Putamen (tissue), 1 donor: ENCODE measurements at regions not wholly inside any gene's neighbourhood (a gene's known extent, or its start where the extent isn't known, plus 50 kb on each side); places are given as distances from the start of the nearest gene placed in this dataset.
"Not testable (repeated sequence)": the region's sequence is repeated elsewhere in the genome, so short reads cannot be mapped to it uniquely, and the experiment has no call there.

Experiments used
- DNase-seq: peaks from one replicate; pipeline ENCODE4 v3.0.0-alpha.2; 2016; ENCODE audit warnings: low spot score

DNA sequence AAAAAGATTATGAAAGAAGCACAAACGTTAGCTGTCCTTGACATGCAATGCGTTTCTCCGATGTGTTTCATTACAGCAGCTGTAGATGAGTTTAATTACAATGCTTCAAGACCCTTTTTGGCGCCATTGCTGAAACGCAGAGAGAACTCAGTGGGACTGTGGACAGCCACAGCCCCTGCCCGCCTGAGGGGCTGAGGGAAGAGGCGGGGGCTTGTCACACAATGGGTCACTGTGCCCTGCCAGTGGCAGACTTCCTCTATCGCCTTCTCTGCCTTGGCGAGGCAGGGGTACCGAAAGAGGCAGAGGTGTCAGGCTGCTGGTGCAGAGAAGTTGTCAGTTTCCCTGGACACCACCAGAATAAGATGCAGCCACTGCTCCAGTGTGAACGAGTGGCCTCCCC is 252.0 kb downstream of the NR2F2 start:
- DNase-seq, result no peak

- no peak for DNase-seq
Observed at GRCh38 chr15:96583671-96584070, 253.2 kb downstream of the NR2F2 start.

- no peak for DNase-seq
Observed at GRCh38 chr15:96585484-96586386, 255.2 kb downstream of the NR2F2 start.

- DNase-seq, result no peak
Observed at GRCh38 chr15:96586901-96587300, 256.4 kb downstream of the NR2F2 start.

DNA sequence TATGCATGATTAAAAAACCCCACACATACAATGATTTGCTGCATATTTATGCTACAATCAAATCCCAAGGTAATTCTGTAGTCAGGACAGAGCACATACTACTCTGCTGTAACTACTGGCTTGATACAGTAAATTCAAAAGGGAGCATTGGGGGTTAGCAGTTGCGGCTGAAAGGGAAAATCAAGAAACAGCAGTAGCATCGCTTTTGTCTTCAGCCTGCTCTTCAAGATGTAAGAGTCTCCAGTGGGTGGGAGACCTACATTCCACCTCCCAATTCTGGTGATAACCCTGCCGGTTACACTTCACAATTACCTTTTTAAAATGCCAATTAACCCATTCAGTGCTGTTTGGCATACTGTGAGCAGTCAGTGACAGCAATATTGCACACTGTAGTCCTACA is 259.4 kb downstream of the NR2F2 start:
- no peak for DNase-seq

GRCh38 chr15:96593735-96594134 is 263.2 kb downstream of the NR2F2 start:
- no peak for DNase-seq

DNA sequence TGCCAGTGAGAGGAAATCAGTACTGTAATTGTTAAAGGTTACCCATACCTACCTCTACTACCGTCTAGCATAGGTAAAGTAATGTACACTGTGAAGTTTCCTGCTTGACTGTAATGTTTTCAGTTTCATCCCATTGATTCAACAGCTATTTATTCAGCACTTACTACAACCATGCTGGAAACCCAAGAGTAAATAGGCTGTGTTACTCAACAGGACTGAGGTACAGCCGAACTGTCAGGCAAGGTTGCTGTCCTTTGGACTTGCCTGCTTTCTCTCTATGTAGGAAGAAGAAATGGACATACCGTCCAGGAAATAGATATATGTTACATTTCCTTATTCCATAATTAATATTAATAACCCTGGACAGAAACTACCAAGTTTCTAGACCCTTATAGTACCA is 265.5 kb downstream of the NR2F2 start:
- DNase-seq, result no peak

GRCh38 chr15:96598514-96598913 is 268.0 kb downstream of the NR2F2 start:
- no peak for DNase-seq

DNA sequence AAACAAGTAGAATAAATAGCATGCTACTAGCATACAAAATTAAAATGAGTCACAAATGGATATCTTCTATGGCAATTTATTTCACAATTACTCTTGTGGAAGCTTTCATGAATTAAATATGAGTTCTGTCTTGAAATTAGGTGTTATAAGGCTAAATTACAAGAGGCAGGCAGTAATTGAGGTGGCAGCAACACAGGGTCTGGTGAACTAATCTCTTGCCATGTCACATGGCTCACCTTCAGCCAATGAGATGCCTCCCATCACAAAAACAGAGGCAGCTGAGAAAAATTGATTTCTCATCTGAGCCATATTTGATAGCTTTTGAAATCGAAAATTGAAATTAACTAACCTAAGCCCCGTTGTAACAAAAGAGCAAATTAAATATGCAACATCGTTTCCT is 268.8 kb downstream of the NR2F2 start:
- DNase-seq, result no peak

DNA sequence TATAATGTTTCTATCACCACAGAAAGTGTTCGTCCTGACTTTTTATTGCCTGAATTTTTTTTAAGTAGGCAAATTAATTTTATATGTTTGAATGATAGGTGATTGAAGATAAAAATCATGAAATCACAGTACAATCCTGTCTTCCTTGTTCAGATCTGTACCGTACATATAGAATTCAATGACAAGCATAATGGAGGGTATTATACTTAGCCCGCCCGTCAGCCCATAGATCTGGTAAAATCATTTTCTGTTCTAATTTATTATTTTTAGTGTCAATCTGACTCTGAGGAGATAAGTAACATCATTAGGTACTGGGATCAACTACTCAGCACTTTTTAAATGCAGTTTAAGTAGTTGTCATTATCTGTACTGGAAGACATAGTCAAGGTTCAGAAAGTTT is 269.9 kb downstream of the NR2F2 start:
- DNase-seq, result no peak

- no peak for DNase-seq
Observed at GRCh38 chr15:96606617-96607016, 276.1 kb downstream of the NR2F2 start.

GRCh38 chr15:96610757-96611156 is 280.3 kb downstream of the NR2F2 start:
- no peak for DNase-seq

- no peak for DNase-seq
Observed at GRCh38 chr15:96612917-96613316, 282.4 kb downstream of the NR2F2 start.

GRCh38 chr15:96619174-96619573 is 288.7 kb downstream of the NR2F2 start:
- no peak for DNase-seq

DNA sequence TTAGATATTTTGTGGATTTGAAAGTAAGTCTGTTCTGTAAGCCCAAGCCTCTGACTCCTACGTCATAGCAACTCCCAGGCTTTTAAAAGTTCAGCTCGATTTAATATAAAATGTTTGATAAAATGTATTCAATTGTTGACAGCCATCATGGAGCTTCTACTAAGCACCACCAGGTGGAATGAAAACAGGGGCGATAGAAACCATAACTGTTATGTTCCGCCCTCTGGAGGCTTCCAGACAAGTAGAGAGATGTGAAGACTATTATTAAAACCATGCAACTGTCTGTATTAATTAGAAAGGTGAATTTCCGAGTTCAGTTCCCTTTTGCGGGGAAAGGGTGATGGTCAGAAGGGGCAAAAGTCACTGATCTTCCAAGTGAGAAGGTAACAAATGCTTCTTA is 292.2 kb downstream of the NR2F2 start:
- DNase-seq, result no peak

GRCh38 chr15:96625256-96625655 is 294.8 kb downstream of the NR2F2 start:
- DNase-seq, result no peak

GRCh38 chr15:96627031-96627568 is 296.6 kb downstream of the NR2F2 start:
- no peak for DNase-seq

- no peak for DNase-seq
Observed at GRCh38 chr15:96629511-96629910, 299.0 kb downstream of the NR2F2 start.

GRCh38 chr15:96638793-96639192 is 308.3 kb downstream of the NR2F2 start:
- no peak for DNase-seq

DNA sequence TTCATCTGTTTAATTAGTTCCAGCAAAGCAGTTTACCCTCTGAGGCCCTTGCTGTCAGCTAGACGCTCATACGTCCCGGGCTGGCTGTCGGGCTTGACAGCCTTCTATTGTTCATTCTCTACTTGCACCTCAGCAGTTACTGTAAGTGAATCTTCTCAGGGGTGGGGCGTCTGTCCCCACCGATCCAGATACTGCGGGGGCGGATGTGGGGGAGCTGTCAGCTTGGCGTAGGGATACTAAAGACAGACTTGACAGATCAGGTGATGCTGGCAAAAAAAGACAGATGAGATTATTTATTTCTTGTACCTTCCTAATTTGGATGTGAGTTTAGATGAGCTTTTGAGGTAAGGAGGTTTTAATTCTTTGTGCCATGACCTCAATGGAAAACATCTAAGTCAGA is 315.3 kb downstream of the NR2F2 start:
- DNase-seq, result no peak

- no peak for DNase-seq
Observed at GRCh38 chr15:96648866-96649265, 318.4 kb downstream of the NR2F2 start.

- no peak for DNase-seq
Observed at GRCh38 chr15:96657096-96657495, 326.6 kb downstream of the NR2F2 start.

DNA sequence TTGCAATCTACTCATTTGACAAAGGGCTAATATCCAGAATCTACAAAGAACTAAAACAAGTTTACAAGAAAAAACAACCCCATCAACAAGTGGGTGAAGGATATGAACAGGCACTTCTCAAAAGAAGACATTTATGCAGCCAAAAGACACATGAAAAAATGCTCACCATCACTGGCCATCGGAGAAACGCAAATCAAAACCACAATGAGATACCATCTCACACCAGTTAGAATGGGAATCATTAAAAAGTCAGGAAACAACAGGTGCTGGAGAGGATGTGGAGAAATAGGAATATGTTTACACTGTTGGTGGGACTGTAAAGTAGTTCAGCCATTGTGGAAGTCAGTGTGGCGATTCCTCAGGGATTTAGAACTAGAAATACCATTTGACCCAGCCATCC is 336.5 kb downstream of the NR2F2 start:
- not testable (repeated sequence) for DNase-seq

GRCh38 chr15:96670389-96670788 is 339.9 kb downstream of the NR2F2 start:
- no peak for DNase-seq
